Neural cell (in vitro differentiated cells): ENCODE measurements at regions not wholly inside any gene's neighbourhood (a gene's known extent, or its start where the extent isn't known, plus 50 kb on each side); places are given as distances from the start of the nearest gene placed in this dataset.
A peak's percentile ranks its signal among the peaks of the same experiment; 100 is the strongest.

Experiments used
- H2AFZ ChIP-seq: fragments of 200-600, 300-800 bp; sonication (generic), shearing (Covaris generic); 2 replicates; pipeline ENCODE4 v1.6.0; 2014; ENCODE audit warnings: low read depth, mild to moderate bottlenecking, antibody characterized with exemption, low read length, moderate library complexity
- H3F3A ChIP-seq: fragments of 200-600 bp; shearing (Covaris generic); 2 replicates; pipeline ENCODE4 v1.6.1; 2016; ENCODE audit warnings: mild to moderate bottlenecking, moderate library complexity, mixed read lengths, antibody characterized with exemption, low read length; ENCODE audit not compliant: insufficient read depth, poor library complexity, severe bottlenecking
- H3K27ac ChIP-seq: fragments of 200-600, 300-800 bp; sonication (generic), shearing (Covaris generic); 2 replicates; pipeline ENCODE4 v1.5.1; 2014; ENCODE audit warnings: mild to moderate bottlenecking, low read length, moderate library complexity
- H3K27me3 ChIP-seq: fragments of 300-800, 200-600 bp; sonication (generic), shearing (Covaris generic); 2 replicates; pipeline ENCODE4 v1.6.0; 2014; ENCODE audit warnings: mild to moderate bottlenecking, low read depth, low read length, moderate library complexity; ENCODE audit not compliant: insufficient read depth
- H3K36me3 ChIP-seq: fragments of 300-800, 200-600 bp; sonication (generic), shearing (Covaris generic); 2 replicates; pipeline ENCODE4 v1.5.1; 2014; ENCODE audit warnings: mild to moderate bottlenecking, antibody characterized with exemption, low read length, moderate library complexity; ENCODE audit not compliant: insufficient read depth
- H3K4me2 ChIP-seq: fragments of 300-800, 200-600 bp; sonication (generic), shearing (Covaris generic); 2 replicates; pipeline ENCODE4 v1.6.0; 2014; ENCODE audit warnings: mild to moderate bottlenecking, low read length
- H3K4me3 ChIP-seq: fragments of 300-800, 200-600 bp; sonication (generic), shearing (Covaris generic); 2 replicates; pipeline ENCODE4 v1.5.1; 2014; ENCODE audit warnings: mild to moderate bottlenecking, low read length, moderate library complexity
- H3K79me2 ChIP-seq: fragments of 200-600 bp; shearing (Covaris generic); replicated peaks from 2 replicates; pipeline ENCODE4 v1.6.0; 2014; ENCODE audit warnings: mild to moderate bottlenecking, low read length, moderate library complexity; ENCODE audit not compliant: insufficient read depth
- H3K9ac ChIP-seq: fragments of 300-800, 200-600 bp; sonication (generic), shearing (Covaris generic); 2 replicates; pipeline ENCODE4 v1.6.1; 2016; ENCODE audit warnings: mild to moderate bottlenecking, low read length, mixed read lengths
- H3K9me2 ChIP-seq: fragments of 200-600 bp; shearing (Covaris generic); 2 replicates; pipeline ENCODE4 v1.6.1; 2016; ENCODE audit warnings: mild to moderate bottlenecking, low read length, mixed read lengths; ENCODE audit not compliant: insufficient read depth
- H3K9me3 ChIP-seq: fragments of 200-600, 300-800 bp; sonication (generic), shearing (Covaris generic); 2 replicates; pipeline ENCODE4 v1.6.1; 2016; ENCODE audit warnings: mild to moderate bottlenecking, mixed run types, low read length, moderate library complexity, mixed read lengths
- H4K20me1 ChIP-seq: fragments of 200-600 bp; shearing (Covaris generic); 2 replicates; pipeline ENCODE4 v1.6.1; 2016; ENCODE audit warnings: mild to moderate bottlenecking, mixed run types; ENCODE audit not compliant: insufficient read depth
- EP300 ChIP-seq: fragments of 450-650 bp; conservative IDR thresholded peaks from 2 replicates; pipeline ENCODE4 v1.6.1; 2014; ENCODE audit warnings: antibody characterized with exemption, mild to moderate bottlenecking, moderate library complexity; ENCODE audit not compliant: poor library complexity, severe bottlenecking
- EZH2 ChIP-seq: fragments of 200-600, 300-800 bp; shearing (Covaris generic), sonication (generic); IDR thresholded peaks from 2 replicates; pipeline ENCODE4 v1.6.1; 2014; ENCODE audit warnings: antibody characterized with exemption, low read length, borderline replicate concordance, mild to moderate bottlenecking; ENCODE audit not compliant: insufficient read depth, poor library complexity, severe bottlenecking
- MXI1 ChIP-seq: fragments of 450-650 bp; conservative IDR thresholded peaks from 2 replicates; pipeline ENCODE4 v1.6.1; 2014; ENCODE audit warnings: antibody characterized with exemption, mild to moderate bottlenecking; ENCODE audit not compliant: poor library complexity, severe bottlenecking
- POLR2AphosphoS5 ChIP-seq: IDR thresholded peaks from 2 replicates; pipeline ENCODE4 v1.6.1; 2012
- RAD21 ChIP-seq: fragments of 450-650 bp; conservative IDR thresholded peaks from 2 replicates; pipeline ENCODE4 v1.6.1; 2014; ENCODE audit warnings: antibody characterized with exemption, mild to moderate bottlenecking, moderate library complexity
- REST ChIP-seq: IDR thresholded peaks from 2 replicates; pipeline ENCODE4 v1.6.1; 2012; ENCODE audit warnings: borderline replicate concordance
- SMC3 ChIP-seq: fragments of 450-650 bp; conservative IDR thresholded peaks from 2 replicates; pipeline ENCODE4 v1.6.1; 2014; ENCODE audit warnings: antibody characterized with exemption, mild to moderate bottlenecking, moderate library complexity; ENCODE audit not compliant: poor library complexity
- TAF1 ChIP-seq: IDR thresholded peaks from 2 replicates; pipeline ENCODE4 v1.6.1; 2012; ENCODE audit warnings: low read depth
- TF ChIP-seq, protein P1 (sequence below): fragments of 450-650 bp; IDR thresholded peaks from 2 replicates; pipeline ENCODE4 v1.5.1; 2014; ENCODE audit warnings: antibody characterized with exemption, mild to moderate bottlenecking, moderate library complexity; ENCODE audit not compliant: poor library complexity, severe bottlenecking

DNA sequence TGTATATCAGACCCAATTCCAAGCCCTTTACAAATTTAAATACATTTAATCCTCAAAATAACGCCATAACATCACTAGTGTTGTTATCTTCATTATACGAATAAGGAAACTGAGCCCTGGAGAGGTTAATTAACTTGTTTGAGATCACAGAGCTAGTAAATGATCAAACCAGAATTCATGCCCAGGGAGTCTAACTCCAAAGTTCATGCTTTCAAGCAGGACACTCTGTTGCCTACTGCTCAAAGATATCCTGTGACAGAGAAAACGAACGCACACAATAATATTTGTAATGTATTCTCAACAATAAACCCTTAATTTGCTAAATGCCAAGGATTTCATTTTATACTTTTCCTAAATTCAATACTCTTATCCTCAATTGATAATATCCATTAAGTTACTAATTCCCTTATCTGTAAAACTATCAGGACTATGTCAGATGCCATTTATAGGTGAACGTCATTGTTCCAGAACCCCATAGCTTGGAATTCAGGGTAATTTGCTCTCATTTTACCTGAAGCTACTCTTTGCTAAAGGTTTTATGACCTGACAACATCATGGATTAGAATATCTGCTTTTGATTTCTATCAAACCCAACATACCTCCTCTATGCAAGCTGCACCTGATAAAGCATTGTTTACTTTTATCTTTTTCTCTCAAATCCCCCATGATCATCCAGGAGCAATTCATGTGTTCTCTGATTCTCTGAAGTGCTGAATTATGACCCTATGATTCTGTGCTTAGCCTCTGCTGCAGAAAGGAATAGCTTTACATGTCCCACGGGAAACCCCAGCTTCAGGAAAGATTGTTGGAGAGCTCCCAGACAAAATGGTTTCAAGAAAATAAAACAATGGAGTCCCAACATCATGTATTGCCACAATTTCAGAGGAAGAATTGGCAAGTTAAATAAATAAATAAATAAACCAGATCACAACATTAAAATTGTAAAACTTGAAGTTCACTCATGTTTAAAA lies 150.2 kb upstream of the CDK1 start:
- Histone ChIP-seq H3K27ac (peak overlapping the region; percentile 99), H3K4me2 (peak overlapping the region; percentile 87), H3K79me2 (no peaks in the 10 kb centered on the region), H3F3A (peaks cover 5% of the 10 kb centered on the region), H3K36me3 (no peaks in the 10 kb centered on the region), H2AFZ (no peak overlapping the region), H4K20me1 (no peaks in the 10 kb centered on the region), H3K4me3 (peak overlapping the region; percentile 47), H3K9me3 (no peaks in the 10 kb centered on the region), H3K27me3 (no peaks in the 10 kb centered on the region), H3K9ac (peak overlapping the region; percentile 60), H3K9me2 (no peaks in the 10 kb centered on the region)
- peak; percentile 28 for TF ChIP-seq POLR2AphosphoS5
- no peak for TF ChIP-seq SMC3
- TF ChIP-seq RAD21 = no peak
- no peak for TF ChIP-seq REST

DNA sequence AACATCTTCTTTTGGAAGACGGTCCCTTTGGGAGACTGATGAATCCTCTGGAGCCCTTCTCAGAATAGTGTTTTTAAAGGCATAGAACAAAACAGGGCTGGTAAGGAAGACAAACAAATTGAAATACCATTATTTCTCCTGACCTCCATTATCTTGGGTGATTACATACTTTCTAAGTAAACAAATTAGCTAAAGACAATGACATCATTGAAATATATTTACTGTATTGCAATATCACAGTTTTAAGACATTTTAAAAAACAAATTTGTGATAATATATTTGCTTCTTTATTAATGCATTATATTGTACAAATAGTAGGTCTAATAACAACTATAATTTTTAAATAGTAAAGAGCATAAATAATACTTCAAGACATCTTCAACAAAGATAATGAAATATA lies 152.2 kb upstream of the CDK1 start:
- Histone ChIP-seq H2AFZ (no peak overlapping the region), H3K9ac (no peak overlapping the region), H3K27ac (no peak overlapping the region), H3K4me2 (no peak overlapping the region), H4K20me1 (no peaks in the 10 kb centered on the region), H3K9me2 (no peaks in the 10 kb centered on the region), H3K4me3 (no peak overlapping the region), H3K27me3 (no peaks in the 10 kb centered on the region), H3F3A (peaks cover 5% of the 10 kb centered on the region), H3K79me2 (no peaks in the 10 kb centered on the region), H3K9me3 (no peaks in the 10 kb centered on the region), H3K36me3 (no peaks in the 10 kb centered on the region)
- TF ChIP-seq SMC3 = no peak
- TF ChIP-seq MXI1 = no peak
- no peak for TF ChIP-seq EP300
- TF ChIP-seq, protein P1, sequence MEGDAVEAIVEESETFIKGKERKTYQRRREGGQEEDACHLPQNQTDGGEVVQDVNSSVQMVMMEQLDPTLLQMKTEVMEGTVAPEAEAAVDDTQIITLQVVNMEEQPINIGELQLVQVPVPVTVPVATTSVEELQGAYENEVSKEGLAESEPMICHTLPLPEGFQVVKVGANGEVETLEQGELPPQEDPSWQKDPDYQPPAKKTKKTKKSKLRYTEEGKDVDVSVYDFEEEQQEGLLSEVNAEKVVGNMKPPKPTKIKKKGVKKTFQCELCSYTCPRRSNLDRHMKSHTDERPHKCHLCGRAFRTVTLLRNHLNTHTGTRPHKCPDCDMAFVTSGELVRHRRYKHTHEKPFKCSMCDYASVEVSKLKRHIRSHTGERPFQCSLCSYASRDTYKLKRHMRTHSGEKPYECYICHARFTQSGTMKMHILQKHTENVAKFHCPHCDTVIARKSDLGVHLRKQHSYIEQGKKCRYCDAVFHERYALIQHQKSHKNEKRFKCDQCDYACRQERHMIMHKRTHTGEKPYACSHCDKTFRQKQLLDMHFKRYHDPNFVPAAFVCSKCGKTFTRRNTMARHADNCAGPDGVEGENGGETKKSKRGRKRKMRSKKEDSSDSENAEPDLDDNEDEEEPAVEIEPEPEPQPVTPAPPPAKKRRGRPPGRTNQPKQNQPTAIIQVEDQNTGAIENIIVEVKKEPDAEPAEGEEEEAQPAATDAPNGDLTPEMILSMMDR = no peak
- no peak for TF ChIP-seq RAD21
- TF ChIP-seq REST = no peak
- TF ChIP-seq TAF1 = no peak
- TF ChIP-seq EZH2 = no peak
- no peak for TF ChIP-seq POLR2AphosphoS5
